ENCODE measurements at regions not wholly inside any gene's neighbourhood (a gene's known extent, or its start where the extent isn't known, plus 50 kb on each side); places are given as distances from the start of the nearest gene placed in this dataset.
"Not testable (repeated sequence)": the region's sequence is repeated elsewhere in the genome, so short reads cannot be mapped to it uniquely, and the experiment has no call there.

DNA sequence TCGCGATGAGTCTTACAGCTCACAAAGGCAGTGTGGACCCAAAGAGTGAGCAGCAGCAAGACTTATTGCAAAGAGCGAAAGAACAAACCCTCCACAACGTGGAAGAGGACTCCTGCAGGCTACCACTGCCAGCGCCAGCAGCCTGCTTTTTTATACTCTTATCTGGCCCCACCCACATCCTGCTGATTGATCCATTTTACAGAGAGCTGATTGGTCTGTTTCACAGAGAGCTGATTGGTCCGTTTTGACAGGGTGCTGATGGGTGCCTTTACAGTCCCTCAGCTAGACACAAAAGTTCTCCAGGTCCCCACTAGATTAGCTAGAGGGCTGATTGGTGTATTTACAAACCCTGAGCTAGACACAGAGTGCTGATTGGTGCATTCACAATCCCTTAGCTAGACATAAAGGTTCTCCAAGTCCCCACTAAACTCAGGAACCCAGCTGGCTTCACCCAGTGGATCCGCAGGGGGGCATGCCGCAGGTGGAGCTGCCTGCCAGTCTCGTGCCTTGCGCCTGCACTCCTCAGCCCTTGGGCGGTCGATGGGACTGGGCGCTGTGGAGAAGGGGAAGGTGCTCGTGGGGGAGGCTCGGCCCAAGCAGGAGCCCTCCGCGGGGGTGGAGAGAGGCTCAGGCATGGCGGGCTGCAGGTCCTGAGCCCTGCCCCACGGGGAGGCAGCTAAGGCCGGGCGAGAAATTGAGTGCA lies 75.7 kb downstream of the QDPR start:
- ATAC-seq; DNase-seq; H3K4me1 ChIP-seq (ENCODE audit: low read depth); H3K9me3 ChIP-seq; H3K36me3 ChIP-seq (ENCODE audit: low read depth); H3K4me3 ChIP-seq; intact Hi-C loops (cut with DNase I, micrococcal nuclease): not testable (repeated sequence)

GRCh38 chr4:17433827-17434226 lies 78.1 kb downstream of the QDPR start:
- TF ChIP-seq, protein P1, sequence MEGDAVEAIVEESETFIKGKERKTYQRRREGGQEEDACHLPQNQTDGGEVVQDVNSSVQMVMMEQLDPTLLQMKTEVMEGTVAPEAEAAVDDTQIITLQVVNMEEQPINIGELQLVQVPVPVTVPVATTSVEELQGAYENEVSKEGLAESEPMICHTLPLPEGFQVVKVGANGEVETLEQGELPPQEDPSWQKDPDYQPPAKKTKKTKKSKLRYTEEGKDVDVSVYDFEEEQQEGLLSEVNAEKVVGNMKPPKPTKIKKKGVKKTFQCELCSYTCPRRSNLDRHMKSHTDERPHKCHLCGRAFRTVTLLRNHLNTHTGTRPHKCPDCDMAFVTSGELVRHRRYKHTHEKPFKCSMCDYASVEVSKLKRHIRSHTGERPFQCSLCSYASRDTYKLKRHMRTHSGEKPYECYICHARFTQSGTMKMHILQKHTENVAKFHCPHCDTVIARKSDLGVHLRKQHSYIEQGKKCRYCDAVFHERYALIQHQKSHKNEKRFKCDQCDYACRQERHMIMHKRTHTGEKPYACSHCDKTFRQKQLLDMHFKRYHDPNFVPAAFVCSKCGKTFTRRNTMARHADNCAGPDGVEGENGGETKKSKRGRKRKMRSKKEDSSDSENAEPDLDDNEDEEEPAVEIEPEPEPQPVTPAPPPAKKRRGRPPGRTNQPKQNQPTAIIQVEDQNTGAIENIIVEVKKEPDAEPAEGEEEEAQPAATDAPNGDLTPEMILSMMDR (IDR thresholded peaks at IDR 0.05), result no peak
- intact Hi-C loops (cut with DNase I, micrococcal nuclease), result no loop called here
- ATAC-seq, result no peak
- Histone ChIP-seq H3K9me3 (no peaks in the 10 kb centered on the region), H3K4me3 (no peak overlapping the region), H3K36me3 (ENCODE audit: low read depth) (no peaks in the 10 kb centered on the region), H3K4me1 (ENCODE audit: low read depth) (no peaks in the 10 kb centered on the region)
- DNase-seq, result no peak

DNA sequence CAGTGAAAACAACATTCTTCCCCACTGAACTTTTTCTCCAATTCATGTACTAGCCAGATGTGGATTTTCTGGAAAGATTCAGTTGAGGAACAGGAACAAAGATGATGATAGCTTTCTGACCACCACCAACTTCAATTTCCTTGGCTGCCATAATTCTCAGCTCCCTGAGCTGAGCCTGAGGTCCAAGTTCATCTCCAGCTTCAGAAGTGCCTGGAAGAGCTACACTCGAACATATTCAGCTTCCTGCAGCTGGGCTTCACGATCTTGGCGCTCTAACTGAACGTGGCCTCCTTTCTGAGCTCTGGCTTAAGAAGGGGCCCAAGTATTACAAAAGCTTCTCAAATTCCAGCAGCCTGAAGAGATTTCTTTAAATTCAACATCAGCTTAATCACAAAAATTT lies 83.9 kb downstream of the QDPR start:
- Histone ChIP-seq H3K4me1 (ENCODE audit: low read depth) (no peaks in the 10 kb centered on the region), H3K4me3 (no peak overlapping the region), H3K9me3 (no peaks in the 10 kb centered on the region), H3K36me3 (ENCODE audit: low read depth) (no peaks in the 10 kb centered on the region)
- DNase-seq (no peak), ATAC-seq (no peak)
- intact Hi-C loops (cut with DNase I, micrococcal nuclease), result no loop called here
- TF ChIP-seq, protein P1 (IDR thresholded peaks at IDR 0.05), result no peak

DNA sequence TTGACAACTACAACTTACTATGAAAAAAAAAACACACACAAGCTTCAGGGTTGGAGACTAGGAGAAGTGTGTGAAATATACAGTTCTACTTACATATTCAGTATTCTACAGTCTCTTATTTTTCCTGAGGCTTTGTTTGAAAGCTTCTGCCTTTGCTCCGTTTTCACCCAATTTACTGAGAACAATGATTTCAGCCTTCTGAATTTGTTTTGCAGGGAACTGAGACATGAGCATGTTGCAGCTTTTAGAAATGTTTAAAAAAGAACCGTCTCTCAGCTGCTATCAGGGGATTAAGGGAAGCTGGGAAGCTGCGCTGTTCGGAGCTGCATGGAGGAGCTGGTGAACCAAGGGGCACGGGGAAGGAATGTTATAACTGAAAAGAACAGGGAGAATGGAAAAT lies 85.7 kb downstream of the QDPR start:
- ATAC-seq, result no peak
- H3K4me3 ChIP-seq, result no peak overlapping the region
- no peaks in the 10 kb centered on the region for H3K4me1 ChIP-seq (ENCODE audit: low read depth)
- no peaks in the 10 kb centered on the region for H3K9me3 ChIP-seq
- intact Hi-C loops (cut with DNase I, micrococcal nuclease), result no loop called here
- TF ChIP-seq, protein P1 (IDR thresholded peaks at IDR 0.05), result no peak
- no peak for DNase-seq
- no peaks in the 10 kb centered on the region for H3K36me3 ChIP-seq (ENCODE audit: low read depth)

DNA sequence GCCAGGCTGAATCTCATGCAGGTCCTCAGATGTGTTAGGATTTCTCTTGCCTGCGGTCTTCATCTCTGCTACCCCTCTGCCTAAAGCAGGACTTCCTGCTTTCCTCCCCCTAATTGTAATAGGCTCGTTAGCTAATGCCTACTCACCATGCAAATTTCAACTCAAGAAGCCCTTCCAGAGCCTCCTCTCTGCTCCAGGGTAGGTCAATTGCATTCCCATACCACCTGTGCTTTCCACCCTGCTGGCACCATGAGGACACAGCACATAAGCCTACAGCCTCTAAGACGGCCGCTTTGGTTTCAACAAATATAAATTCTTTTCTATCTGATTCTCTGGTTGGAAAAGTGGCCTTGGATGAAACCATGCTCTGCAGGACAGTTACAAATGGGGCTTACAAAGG lies 93.9 kb downstream of the QDPR start:
- Histone ChIP-seq H3K4me1 (ENCODE audit: low read depth) (no peaks in the 10 kb centered on the region), H3K9me3 (no peaks in the 10 kb centered on the region), H3K36me3 (ENCODE audit: low read depth) (no peaks in the 10 kb centered on the region), H3K4me3 (no peak overlapping the region)
- TF ChIP-seq, protein P1 (IDR thresholded peaks at IDR 0.05), result no peak
- ATAC-seq (no peak), DNase-seq (no peak)
- intact Hi-C loops (cut with DNase I, micrococcal nuclease), result no loop called here

DNA sequence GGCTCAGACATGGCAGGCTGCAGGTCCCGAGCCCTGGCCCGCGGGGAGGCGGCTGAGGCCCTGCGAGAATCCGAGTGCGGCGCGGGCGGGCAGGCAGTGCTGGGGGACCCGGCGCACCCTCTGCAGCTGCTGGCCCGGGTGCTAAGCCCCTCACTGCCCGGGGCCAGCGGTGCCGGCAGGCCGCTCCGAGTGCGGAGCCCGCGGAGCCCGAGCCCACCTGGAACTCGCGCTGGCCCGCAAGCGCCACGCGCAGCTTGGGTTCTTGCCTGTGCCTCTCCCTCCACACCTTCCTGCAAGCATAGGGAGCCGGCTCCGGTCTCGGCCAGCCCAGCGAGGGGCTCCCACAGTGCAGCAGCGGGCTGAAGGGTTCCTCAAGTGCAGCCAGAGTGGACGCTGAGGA lies 97.5 kb downstream of the QDPR start:
- no peak overlapping the region for H3K4me3 ChIP-seq
- H3K4me1 ChIP-seq (ENCODE audit: low read depth), result no peaks in the 10 kb centered on the region
- TF ChIP-seq, protein P1 (IDR thresholded peaks at IDR 0.05), result no peak
- ATAC-seq, result no peak
- DNase-seq, result no peak
- H3K9me3 ChIP-seq, result no peaks in the 10 kb centered on the region
- intact Hi-C loops (cut with DNase I, micrococcal nuclease), result no loop called here
- H3K36me3 ChIP-seq (ENCODE audit: low read depth), result no peaks in the 10 kb centered on the region

Measured in mucosa of descending colon (tissue), 3 donors.